ENCODE measurements at regions not wholly inside any gene's neighbourhood (a gene's known extent, or its start where the extent isn't known, plus 50 kb on each side); places are given as distances from the start of the nearest gene placed in this dataset.
"Not testable (repeated sequence)": the region's sequence is repeated elsewhere in the genome, so short reads cannot be mapped to it uniquely, and the experiment has no call there.

DNA sequence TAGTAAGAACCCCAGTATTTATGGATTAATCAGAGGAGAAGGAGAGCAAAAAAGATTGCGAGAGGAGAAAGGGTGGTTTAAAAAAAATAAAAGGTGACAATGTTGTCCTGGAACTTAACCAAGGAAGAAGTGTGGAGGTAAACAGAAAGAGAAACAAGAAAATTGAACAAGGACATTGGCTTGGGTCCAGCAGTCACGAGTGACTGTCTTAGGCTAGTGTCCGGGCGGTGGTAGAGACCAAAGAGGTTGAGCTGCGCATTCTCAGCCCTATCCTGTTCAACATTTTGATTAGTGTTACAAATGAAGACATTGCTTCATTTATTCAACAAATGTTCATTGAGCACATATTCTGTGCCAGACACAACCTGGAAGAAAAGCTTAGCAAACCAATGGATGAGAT is 329.9 kb downstream of the FGFR2 start:
- DNase-seq (ENCODE audit: low spot score) = no peak

DNA sequence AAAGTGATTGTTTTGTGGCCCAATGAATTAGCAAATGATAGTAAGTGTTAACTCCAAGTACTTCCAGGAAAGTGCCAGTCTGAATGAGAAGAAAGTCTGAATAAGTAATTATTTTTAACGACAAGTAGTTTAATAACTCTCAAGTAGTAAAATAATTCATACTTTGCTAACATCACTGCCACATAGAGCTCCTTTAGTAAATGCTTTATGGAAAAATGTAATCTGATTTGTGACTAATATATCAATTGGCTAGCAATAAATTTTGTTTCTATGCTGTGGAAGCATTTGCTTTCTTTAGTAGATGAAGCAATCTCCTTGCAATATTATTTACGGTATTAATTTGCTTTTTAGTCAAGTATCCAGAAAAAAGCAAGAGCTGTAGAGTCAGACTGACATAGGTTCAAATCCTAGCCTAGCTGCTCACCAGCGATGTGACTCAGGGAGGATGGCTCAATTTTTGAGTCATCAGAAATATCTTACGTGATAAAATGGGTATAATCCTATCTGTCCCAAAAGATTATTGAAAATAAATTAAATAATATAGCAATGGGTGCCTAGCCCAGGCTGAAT is 329.3 kb downstream of the FGFR2 start:
- DNase-seq (ENCODE audit: low spot score) = no peak

DNA sequence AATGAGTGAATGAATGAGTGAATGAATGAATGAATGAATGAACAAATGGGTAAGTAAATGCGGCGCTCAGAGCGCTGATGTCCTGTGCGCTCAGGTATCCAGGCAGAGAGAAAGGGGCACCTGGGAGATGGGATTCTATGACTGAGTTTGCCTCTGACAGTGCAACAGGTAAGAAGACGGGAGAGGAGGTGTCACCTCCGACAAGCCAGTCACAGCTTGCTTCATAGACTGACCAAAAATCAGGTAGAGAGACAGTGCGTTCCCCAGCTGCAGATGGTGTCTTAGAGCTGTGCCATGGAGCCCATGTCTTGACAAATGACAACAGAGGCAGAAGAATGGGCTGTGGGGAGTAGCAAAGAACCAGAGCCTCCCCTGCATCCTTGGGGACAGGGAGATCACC is 327.3 kb downstream of the FGFR2 start:
- DNase-seq (ENCODE audit: low spot score) = no peak

DNA sequence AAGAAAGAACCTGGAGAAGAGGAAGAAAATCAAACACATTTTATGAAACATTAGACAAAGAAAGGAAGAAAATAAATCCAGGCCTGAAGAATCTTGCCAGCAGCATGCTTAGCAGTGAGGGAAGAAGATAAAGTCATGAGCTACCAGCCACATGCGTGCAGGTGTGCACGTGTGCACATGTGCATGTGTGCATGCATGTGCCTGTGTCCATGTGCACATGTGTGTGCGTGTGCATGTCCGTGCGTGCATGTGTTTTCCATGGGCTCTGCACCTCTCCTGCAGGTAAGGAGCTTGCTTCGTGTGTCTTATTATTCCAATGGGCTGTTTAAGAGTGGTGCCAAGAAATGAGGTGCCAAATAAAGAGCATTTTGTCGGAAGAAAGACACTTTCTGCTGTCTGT is 322.2 kb downstream of the FGFR2 start:
- DNase-seq (ENCODE audit: low spot score) = no peak

DNA sequence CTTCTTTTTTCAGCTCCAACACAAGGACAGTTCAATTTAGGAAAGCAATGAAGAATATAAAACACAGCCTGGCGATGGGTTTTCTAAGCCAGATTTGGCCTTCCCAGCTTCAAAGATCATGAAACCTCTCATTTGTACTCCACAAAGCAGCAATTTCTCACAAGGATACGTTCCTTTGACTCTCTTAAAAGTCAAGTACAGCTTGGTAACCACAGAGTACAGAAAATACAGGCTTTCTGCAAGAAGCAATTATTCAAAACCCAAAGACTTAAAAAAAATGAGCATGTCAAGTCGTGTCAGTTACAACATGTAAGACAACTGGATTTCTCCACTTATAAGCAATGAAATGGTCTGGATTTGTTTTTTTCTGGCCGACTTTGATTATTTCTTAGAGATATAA is 321.4 kb downstream of the FGFR2 start:
- no peak for DNase-seq (ENCODE audit: low spot score)

DNA sequence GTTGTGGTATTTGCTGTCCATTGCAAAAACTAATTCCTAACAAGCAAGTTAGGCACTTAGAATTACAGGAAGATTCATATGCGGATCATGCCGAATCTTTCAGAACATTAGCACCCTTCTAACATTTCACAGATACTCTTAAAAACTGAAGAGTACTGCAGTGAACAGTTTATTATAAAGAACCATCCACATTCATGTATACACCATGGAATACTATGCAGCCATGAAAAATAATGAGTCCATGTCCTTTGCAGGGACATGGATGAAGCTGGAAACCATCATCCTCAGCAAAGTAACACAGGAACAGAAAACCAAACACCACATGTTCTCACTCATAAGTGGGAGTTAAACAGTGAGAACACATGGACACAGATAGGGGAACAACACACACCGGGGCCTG is 319.9 kb downstream of the FGFR2 start:
- not testable (repeated sequence) for DNase-seq (ENCODE audit: low spot score)

DNA sequence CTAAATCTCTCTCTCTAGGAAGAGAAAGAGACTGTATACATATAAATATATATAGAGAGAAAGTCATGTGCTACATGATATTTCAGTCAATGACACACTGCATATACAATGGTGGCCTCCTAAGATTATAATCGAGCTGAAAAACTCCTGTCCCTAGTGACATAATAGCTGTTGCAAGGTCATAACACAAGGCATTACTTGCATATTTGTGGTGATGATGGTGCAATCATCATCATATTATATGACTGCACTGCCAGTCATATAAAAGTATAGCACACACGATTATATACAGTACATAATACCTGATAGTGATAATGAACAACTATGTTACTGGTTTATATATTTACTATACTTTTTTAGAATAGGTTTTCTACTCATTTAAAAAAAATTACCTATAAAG is 316.7 kb downstream of the FGFR2 start:
- DNase-seq (ENCODE audit: low spot score) = peak; percentile 72

DNA sequence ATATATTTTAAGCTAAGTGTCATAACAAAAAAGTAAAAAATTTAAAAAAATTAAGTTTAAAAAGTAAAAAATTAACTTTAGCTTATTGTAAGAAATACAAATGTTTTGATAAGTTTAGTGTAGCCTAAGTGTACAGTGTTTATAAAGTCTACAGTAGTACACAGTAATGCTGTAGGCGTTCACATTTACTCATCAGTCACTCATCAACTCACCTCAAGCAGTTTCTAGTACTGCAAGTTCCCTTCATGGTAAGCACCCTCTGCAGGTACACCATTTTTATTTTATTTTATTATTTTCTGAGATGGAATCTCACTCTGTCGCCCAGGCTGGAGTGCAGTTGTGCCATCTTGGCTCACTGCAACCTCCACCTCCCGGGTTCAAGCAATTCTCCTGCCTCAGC is 316.0 kb downstream of the FGFR2 start:
- no peak for DNase-seq (ENCODE audit: low spot score)

DNA sequence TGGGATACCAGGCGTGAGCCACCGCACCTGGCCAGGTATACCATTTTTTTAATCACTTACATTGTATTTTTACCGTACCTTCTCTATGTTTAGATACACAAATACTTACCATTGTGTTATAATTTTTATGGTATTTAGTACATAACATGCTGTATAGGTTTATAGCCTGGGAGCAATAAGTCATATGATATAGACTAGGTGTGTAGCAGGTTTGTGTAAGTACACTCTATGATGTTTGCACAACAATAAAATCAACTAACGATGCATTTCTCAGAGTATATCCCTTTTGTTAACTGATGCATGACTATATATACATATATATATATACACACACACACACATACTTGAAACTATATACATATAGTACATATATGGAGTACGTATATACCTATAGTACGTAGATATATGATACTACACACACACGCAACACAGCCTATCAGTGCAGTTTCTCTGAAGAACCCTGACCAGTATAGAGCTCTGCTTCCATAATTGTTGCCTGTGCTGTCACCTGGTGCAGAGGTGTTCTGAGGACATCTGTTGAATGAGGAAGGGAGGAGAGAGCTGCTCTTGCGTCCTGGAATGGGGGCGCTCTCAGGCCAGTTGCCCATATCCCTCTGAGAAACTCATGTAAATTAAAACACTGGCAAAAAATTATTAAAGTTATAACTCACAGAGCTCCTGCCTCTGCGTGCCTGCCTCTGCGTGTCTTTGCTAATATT is 315.3 kb downstream of the FGFR2 start:
- no peak for DNase-seq (ENCODE audit: low spot score)

DNA sequence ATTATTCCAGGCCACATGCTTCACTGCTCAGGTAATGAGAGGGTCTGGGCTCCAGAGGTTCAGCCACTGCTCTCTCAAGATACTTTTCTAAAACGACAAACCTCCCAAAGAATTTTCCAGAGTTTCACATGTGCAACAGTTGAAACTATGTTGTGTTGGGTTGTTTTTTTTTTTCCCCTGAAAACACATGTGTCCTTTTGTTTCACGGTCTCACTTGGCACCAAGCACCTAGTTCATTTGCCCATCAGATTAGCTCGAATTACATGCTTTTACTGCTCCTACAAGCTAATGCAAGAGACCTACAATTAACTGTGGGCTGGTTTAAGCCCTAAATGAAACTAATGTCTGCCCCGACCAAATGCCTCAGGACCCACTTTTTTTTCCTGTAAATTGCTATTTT is 313.3 kb downstream of the FGFR2 start:
- no peak for DNase-seq (ENCODE audit: low spot score)

DNA sequence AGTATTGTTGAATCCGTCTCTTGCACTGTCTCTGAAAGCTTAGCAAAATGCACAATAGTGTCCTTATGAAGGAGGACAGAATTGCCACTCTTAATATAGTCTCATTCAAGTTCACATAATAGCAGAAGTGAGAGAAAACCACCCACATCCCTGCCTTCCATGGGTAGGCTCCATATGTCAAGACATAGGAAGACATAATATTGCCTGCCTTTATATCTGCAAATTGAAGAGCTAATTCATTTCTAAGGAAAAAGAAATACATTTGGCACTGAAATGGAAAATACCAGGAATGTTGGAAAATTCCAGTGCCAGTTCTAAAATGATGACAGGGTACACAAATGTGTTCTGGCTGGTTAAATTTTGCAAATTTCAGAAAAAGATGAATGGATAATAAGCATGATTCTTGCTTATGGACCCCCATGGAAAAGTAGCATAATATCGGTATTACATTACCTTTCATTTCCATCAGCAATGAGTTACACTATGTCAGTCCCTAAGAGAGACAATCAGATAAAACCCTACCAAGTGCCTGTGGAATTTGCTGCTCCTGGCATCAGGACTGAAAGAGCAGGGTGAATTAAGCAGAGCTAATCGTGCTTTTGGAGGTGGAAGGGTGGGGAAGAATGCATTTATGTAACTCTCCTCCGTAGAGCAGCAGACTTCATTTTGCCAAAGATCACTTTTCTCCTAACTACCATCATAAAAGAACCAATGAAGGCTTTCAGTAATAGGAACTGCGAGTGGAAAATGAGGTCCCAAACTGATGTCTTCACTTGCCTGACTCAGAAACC is 312.6 kb downstream of the FGFR2 start:
- DNase-seq (ENCODE audit: low spot score) = no peak

DNA sequence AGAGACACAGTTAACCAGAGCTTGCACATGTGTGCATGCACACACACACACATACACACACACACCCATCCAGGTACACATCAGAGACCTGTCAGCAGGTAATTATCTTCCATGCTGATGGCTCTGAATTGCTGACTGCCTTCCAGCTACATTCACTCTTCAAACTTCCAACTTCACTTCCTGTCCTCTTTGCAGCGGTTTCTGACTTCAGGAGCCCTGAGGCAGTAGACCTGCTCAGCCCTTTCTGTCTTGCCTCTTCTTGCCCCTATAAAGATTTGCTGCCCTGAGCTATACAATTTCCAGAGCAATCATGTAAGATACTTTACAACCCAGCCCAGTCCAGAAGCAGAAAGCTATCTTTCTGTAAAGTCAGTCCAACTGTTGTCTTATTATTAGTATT is 310.2 kb downstream of the FGFR2 start:
- no peak for DNase-seq (ENCODE audit: low spot score)

DNA sequence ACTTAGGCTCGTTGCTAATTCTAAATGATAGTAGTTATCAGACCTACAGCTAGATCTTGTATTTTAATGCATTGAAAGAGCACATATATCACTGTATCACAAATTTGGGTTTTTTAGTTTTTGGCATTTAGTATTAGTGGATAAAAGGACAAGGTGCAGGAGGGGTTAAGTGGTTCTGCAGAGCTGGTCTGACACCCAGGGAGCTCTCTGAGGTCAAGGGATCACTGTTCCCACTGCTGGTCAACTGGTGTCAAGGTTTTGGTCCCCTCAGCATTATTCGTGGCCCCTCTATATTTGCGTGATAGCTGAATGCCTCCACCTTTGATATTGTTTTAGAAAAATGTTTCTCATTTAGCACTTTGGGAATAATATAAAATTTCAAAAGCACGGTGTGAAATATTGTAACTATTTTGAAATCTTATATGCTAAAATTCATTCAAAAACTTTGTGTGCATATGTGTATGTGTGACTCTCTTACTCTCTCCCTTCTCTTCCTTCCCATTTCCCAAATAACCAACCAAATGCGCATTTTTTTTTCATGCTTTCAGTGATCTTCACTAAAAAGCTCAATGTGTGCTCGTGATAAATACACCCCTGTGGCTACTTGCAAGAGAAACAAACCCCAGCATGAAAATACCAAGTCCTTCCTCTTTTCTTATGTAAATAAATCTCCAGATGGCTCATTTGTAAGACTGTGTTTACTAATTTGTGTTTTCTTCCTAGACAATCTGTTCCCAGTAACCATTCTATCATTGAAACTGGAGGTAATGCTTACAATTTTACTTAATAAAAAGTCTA is 309.2 kb downstream of the FGFR2 start:
- DNase-seq (ENCODE audit: low spot score) = no peak

DNA sequence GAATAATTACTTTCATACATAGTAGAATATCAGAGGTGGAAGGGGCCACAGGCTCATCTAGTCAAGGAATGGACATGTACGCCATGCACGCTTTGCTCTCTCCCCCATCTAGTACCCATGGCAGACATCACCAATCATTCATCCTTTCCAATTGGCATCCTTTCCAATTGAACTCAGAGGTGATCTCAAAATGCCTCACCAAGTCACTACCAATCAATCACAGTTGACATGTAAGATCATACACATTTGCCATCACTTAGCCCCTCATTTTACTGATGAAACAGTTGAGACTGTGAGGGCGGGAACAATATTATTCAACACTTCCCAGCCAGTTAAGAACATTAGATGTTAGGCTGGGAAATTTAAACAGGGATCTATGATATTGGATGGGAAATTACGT is 308.4 kb downstream of the FGFR2 start:
- no peak for DNase-seq (ENCODE audit: low spot score)

DNA sequence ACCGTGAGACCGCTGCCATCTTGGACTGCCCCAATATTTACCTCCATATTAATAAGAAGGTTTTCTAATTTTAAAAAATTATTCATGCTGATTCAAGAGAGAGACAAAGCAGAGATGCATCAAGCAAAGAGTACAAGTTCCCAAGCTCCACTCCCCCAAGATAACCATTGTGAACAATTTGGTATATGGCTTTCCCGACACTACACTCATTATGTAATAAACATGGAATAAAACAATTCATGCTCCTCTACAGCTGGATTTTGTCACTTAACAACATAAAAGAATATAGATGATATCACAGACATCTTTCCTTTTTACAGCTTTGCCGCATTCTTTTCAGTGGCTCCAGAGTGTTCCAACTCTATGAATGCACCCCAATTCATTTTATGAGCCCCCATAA is 307.6 kb downstream of the FGFR2 start:
- DNase-seq (ENCODE audit: low spot score) = no peak

DNA sequence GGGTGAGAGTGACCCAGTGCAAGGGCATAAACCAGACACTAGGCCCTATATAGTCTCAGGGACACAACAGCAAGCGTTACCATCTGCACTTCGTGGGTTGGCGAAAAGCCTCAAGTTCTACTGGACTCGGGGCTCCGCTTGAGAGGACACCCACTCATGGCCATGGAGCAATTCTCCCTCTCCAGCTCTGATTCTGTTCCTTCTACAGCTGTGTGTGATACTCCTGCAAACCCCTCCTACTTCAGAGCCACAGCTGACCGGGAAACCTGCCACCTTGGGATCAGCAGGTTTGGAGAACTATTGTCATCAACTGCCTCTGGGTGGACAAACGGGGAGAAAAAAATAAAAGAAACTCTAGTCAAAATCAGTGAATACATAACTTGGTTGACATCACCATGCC is 306.9 kb downstream of the FGFR2 start:
- DNase-seq (ENCODE audit: low spot score) = no peak

DNA sequence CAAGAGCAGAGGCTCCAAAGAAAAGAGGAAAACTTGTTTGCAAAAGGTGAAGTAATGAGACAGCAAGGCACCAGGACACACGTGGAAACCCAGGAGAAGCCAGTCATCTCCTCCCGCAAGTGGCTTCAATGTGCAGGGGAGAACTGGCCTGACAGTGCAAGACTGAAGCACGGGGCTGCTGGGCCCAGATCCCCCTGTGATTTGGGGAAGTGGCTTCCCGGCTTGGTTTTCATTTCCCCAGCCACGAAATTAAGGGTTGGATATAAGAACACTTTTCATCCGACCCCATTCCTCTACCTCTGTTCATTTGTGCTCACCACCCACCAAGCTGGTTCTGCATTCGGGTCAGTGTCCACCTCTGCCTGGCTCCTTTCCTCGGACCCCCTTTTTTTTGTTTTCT is 306.4 kb downstream of the FGFR2 start:
- no peak for DNase-seq (ENCODE audit: low spot score)

DNA sequence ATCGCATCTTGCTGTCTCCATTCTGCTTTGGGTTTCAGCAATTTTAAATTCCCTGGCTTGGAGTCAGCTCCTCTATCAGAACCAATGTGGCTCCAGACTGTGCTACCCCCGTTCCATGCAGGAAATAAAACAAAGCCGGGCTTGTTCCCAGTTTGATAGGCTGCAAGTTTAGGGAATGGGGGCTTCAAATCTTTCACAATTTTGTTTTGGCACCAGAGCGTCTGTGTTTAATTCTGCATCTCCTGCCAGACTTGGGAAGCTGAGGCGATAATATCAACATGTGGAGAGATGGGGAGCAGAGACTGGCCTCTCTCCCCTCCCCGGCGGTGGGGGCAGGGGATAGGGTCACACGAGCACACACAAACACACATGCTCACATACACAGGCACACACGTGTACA is 305.9 kb downstream of the FGFR2 start:
- no peak for DNase-seq (ENCODE audit: low spot score)

DNA sequence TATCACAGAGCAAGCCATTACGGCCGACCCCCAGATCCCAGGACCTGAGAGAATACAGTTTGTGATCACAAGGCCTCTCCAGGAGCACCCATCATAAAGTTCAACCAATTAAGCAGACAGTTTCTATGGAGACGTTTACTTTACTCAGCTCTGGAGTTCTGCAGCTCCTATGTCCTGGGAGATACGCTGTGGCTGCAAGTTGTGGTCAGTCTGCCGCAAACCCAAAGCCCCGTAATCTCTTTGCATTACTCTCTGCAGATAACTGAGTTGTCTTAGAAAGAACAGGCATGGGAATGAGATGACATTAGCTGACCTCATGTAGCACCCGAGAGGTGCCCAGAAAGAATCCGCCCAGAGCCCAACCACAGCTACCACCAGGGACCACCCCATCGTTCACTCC is 305.1 kb downstream of the FGFR2 start:
- no peak for DNase-seq (ENCODE audit: low spot score)

DNA sequence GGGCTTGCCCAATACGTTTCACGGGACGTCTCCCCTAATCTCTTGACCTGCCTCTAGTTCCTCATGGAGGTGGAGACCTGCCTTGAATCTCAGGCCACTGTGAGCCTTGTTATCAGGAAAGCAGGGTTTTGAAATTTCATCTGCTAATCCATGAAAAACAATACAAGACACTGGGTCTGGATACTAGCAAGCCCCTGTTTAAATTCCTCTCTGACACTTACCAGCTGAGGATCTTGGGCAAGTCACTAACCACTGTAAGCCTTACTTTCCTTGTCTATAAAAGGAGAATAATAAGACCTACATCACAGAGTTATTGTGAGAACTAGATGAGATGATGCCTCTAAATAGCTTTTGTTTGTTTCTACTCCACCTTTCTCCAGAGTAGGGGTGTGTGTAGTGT is 303.6 kb downstream of the FGFR2 start:
- DNase-seq (ENCODE audit: low spot score) = no peak

DNA sequence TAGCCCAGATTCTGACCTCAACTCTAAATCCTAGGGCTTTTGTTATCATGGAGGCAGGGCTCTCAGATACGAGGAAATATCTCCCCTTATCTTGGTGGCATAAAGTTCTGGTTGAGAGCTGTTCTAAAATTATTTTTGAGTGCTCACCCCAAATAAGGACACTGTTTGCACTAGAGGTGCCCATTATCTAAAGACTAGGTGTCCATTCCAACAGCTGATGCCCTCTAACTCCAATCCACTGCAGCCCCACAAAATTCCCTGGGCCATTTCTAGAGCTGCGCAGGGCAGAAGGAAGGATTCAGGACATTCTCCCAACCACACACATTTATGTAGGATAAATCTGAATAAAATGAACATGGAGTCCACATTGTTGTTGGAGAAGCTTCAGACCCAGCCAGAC is 301.9 kb downstream of the FGFR2 start:
- DNase-seq (ENCODE audit: low spot score) = no peak

DNA sequence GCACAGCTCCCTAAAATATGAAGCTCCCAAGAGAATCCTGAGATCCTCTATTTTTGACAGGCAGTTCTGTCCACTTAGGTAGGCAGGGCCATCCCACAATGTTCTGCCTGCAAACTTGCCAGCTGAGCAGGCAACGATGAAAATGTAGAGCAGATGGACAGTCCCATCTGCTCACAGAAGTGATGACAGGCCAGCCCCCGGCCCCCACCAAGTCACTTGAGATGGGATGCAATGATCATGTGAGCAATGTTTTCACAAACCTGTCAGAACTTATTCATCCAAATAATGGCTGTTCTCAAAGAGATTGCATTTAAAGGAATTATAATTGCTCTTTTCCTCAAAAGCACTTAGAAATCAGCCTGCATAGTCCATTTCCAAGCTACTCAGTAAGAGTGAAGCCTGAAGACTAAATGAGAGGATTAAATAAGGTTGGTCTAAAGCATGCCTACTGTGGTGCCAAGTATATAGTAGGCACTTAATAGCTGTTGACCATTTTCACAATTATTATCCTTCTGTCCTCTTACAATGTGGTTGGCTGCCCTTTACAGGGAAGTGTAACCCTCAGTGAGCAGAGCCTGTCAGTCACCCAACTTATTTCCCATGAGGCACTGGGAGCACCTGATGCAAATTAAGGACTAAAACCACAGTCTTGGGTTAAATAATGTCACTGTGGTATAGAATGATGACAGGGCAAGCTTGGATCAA is 301.2 kb downstream of the FGFR2 start:
- no peak for DNase-seq (ENCODE audit: low spot score)
